ENCODE measurements at regions not wholly inside any gene's neighbourhood (a gene's known extent, or its start where the extent isn't known, plus 50 kb on each side); places are given as distances from the start of the nearest gene placed in this dataset.

DNA sequence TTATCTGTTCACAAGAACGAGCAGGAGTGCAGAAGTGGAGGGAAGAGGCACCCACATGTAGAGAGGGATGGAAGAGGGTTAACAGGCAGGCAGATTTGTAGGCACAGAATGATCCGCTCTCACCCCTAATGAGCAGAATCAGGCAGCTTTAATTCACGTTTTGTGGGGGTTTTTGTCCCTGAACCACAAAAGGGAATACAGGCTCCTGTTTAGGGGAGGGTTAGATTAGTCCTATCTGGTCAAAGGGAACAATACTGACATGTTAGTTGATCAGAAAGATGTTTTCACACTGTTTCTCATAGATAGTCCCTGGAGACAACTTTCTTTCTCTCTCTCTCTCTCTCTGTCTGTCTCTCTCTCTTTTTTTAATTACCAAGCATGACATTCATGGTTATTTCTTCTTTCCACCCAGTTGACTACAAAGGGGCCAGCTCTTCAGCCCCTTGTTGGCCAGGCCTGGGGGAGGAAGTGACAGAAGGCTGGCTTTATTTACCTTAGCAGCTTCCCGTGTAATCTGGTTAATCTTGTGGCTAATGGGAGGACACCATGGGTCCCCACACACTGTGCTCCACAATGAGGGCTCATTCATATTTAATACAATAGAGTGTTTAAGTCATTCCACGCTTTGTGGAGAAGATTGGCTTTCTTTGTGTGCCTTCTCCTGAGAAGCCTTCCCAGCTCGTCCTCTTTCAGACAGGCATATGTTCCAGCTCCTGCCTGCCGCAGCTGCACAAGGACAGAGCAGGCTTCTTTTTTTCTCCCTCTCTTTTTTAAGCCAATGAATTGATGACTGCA lies 958.8 kb downstream of the TFAP2A start:
- peak overlapping the region; percentile 51; the same call in 1 of the 2 replicates for H3K27ac ChIP-seq (ENCODE audit: low read length)
- POLR2A ChIA-PET = no interaction called here
- CTCF ChIA-PET = no interaction called here
- intact Hi-C loops (cut with micrococcal nuclease; ENCODE audit: unreplicated experiment) (no loop called here), in situ Hi-C loops (cut with HindIII; ENCODE audit: low pct_unique_long_range_greater_than_20kb, low sequenced_read_pairs) (no loop called here)
- no peaks in the 10 kb centered on the region for H3K27me3 ChIP-seq (ENCODE audit: control insufficient read depth, insufficient read depth, low read length)
- H3K9me3 ChIP-seq (ENCODE audit: control insufficient read depth, insufficient read depth, low read depth, low read length) = peaks cover 5% of the 10 kb centered on the region; the same call in 1 of the 2 replicates
- H3K4me1 ChIP-seq (ENCODE audit: control insufficient read depth, insufficient read depth, low read length) = no peaks in the 10 kb centered on the region
- TF ChIP-seq SIN3A (IDR thresholded peaks at IDR 0.05; ENCODE audit: borderline replicate concordance, insufficient read depth, low read depth, low read length) (no peak), TCF7L2 (IDR thresholded peaks at IDR 0.05; ENCODE audit: low read depth, low read length) (no peak), POLR2AphosphoS5 (IDR thresholded peaks at IDR 0.05; ENCODE audit: low read depth, low read length) (no peak)
- no peaks in the 10 kb centered on the region for H3K36me3 ChIP-seq (ENCODE audit: control insufficient read depth, insufficient read depth, low read length)
- no peak overlapping the region for H3K4me3 ChIP-seq (ENCODE audit: low read depth in 2 of 2, low read length in 2 of 2)
- ATAC-seq (peak; percentile 66; the same call in 1 of the 2 replicates), DNase-seq (ENCODE audit: low read depth, low spot score) (no peak)
- no TSS peak for BruUV-seq (replicated peaks)

DNA sequence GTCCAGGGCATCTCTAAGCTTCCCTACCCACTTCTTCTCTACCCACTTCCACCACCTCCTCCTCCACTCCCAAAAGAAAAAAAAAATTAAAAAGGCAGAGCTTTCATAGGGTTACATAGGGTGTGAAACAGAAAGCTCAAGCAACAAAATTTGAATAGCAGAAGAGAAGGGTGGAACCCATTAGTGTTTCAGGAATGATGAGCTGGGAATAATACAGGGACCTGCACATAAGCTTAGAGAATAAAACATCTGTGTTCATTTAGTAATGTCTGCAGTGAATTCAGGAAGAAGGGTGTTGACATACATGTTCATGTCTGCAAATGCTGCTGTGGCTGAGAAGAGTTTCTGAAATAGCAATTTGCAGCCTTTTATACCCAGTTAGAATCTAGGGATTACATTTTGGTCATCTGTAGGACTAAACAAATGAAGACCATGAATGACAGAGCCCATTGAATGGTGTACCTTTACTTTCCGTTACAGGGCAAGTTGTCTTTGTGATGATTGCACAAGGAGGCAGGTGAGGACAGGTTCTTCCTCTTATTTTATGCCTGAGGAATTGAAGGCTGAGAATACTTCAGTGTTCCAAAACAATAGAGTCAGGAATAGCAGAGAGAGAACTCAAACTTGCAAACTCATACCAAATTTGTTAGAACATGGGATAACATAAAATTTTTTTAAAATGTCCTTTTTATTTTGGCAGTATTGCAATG lies 975.1 kb downstream of the TFAP2A start:
- Histone ChIP-seq H3K4me3 (ENCODE audit: low read depth in 2 of 2, low read length in 2 of 2) (no peak overlapping the region), H3K27ac (ENCODE audit: low read length) (no peak overlapping the region), H3K27me3 (ENCODE audit: control insufficient read depth, insufficient read depth, low read length) (no peaks in the 10 kb centered on the region), H3K4me1 (ENCODE audit: control insufficient read depth, insufficient read depth, low read length) (no peaks in the 10 kb centered on the region; the same call in 1 of the 2 replicates), H3K36me3 (ENCODE audit: control insufficient read depth, insufficient read depth, low read length) (no peaks in the 10 kb centered on the region), H3K9me3 (ENCODE audit: control insufficient read depth, insufficient read depth, low read depth, low read length) (no peaks in the 10 kb centered on the region; the same call in 1 of the 2 replicates)
- intact Hi-C loops (cut with micrococcal nuclease; ENCODE audit: unreplicated experiment) = no loop called here
- in situ Hi-C loops (cut with HindIII; ENCODE audit: low pct_unique_long_range_greater_than_20kb, low sequenced_read_pairs) = no loop called here
- ChIA-PET POLR2A (no interaction called here), CTCF (no interaction called here)
- ATAC-seq (no peak), DNase-seq (ENCODE audit: low read depth, low spot score) (no peak)
- TF ChIP-seq, protein P1, sequence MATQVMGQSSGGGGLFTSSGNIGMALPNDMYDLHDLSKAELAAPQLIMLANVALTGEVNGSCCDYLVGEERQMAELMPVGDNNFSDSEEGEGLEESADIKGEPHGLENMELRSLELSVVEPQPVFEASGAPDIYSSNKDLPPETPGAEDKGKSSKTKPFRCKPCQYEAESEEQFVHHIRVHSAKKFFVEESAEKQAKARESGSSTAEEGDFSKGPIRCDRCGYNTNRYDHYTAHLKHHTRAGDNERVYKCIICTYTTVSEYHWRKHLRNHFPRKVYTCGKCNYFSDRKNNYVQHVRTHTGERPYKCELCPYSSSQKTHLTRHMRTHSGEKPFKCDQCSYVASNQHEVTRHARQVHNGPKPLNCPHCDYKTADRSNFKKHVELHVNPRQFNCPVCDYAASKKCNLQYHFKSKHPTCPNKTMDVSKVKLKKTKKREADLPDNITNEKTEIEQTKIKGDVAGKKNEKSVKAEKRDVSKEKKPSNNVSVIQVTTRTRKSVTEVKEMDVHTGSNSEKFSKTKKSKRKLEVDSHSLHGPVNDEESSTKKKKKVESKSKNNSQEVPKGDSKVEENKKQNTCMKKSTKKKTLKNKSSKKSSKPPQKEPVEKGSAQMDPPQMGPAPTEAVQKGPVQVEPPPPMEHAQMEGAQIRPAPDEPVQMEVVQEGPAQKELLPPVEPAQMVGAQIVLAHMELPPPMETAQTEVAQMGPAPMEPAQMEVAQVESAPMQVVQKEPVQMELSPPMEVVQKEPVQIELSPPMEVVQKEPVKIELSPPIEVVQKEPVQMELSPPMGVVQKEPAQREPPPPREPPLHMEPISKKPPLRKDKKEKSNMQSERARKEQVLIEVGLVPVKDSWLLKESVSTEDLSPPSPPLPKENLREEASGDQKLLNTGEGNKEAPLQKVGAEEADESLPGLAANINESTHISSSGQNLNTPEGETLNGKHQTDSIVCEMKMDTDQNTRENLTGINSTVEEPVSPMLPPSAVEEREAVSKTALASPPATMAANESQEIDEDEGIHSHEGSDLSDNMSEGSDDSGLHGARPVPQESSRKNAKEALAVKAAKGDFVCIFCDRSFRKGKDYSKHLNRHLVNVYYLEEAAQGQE (IDR thresholded peaks at IDR 0.05; ENCODE audit: insufficient read depth in 1 of 2, low read depth in 2 of 2, low read length in 1 of 2) = no peak
- TF ChIP-seq, protein P2, sequence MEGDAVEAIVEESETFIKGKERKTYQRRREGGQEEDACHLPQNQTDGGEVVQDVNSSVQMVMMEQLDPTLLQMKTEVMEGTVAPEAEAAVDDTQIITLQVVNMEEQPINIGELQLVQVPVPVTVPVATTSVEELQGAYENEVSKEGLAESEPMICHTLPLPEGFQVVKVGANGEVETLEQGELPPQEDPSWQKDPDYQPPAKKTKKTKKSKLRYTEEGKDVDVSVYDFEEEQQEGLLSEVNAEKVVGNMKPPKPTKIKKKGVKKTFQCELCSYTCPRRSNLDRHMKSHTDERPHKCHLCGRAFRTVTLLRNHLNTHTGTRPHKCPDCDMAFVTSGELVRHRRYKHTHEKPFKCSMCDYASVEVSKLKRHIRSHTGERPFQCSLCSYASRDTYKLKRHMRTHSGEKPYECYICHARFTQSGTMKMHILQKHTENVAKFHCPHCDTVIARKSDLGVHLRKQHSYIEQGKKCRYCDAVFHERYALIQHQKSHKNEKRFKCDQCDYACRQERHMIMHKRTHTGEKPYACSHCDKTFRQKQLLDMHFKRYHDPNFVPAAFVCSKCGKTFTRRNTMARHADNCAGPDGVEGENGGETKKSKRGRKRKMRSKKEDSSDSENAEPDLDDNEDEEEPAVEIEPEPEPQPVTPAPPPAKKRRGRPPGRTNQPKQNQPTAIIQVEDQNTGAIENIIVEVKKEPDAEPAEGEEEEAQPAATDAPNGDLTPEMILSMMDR (IDR thresholded peaks at IDR 0.05) = no peak
- TF ChIP-seq SIN3A (IDR thresholded peaks at IDR 0.05; ENCODE audit: borderline replicate concordance, insufficient read depth, low read depth, low read length) = no peak
- TF ChIP-seq TCF7L2 (IDR thresholded peaks at IDR 0.05; ENCODE audit: low read depth, low read length) = no peak
- TF ChIP-seq POLR2AphosphoS5 (IDR thresholded peaks at IDR 0.05; ENCODE audit: low read depth, low read length) = no peak
- no TSS peak for BruUV-seq (replicated peaks)

All from Panc1 (cell line).